ENCODE measurements at regions not wholly inside any gene's neighbourhood (a gene's known extent, or its start where the extent isn't known, plus 50 kb on each side); places are given as distances from the start of the nearest gene placed in this dataset.

DNA sequence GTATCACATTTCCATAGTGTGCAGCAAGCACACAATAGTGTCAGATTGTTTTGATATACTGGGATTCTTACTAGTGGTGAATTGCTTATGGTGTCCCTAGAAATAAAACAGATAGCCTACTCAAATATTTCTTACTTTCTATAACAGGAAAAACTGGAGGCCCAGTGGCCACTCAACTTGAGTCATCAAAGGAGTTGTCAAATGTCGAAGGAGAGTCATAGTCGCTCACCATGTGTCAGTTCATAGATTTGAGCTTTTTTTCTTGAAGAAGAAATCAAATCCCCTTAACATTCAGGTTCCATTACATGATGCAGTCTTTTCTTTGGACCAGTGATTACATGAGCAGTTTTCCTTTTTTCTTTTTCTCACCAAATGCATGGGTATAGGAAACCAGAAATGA is 1271.0 kb downstream of the RAPGEF2 start:
- 96 to 98% methylated on average over 2 of the region's 2 CpGs for WGBS, 2 donors
- DNase-seq = no peak
- Histone ChIP-seq H3K4me3 (no peak overlapping the region), H3K36me3 (no peaks in the 10 kb centered on the region), H3K4me1 (no peaks in the 10 kb centered on the region), H3K27me3 (no peaks in the 10 kb centered on the region), H3K9me3 (no peaks in the 10 kb centered on the region), H3K27ac (no peak overlapping the region)
- intact Hi-C loops (cut with DNase I) = no loop called here
- TF ChIP-seq POLR2A (IDR thresholded peaks at IDR 0.05) = no peak
- TF ChIP-seq EP300 (IDR thresholded peaks at IDR 0.05) = no peak
- TF ChIP-seq, protein P1, sequence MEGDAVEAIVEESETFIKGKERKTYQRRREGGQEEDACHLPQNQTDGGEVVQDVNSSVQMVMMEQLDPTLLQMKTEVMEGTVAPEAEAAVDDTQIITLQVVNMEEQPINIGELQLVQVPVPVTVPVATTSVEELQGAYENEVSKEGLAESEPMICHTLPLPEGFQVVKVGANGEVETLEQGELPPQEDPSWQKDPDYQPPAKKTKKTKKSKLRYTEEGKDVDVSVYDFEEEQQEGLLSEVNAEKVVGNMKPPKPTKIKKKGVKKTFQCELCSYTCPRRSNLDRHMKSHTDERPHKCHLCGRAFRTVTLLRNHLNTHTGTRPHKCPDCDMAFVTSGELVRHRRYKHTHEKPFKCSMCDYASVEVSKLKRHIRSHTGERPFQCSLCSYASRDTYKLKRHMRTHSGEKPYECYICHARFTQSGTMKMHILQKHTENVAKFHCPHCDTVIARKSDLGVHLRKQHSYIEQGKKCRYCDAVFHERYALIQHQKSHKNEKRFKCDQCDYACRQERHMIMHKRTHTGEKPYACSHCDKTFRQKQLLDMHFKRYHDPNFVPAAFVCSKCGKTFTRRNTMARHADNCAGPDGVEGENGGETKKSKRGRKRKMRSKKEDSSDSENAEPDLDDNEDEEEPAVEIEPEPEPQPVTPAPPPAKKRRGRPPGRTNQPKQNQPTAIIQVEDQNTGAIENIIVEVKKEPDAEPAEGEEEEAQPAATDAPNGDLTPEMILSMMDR (IDR thresholded peaks at IDR 0.05) = no peak
- TF ChIP-seq POLR2AphosphoS5 (IDR thresholded peaks at IDR 0.05) = no peak

DNA sequence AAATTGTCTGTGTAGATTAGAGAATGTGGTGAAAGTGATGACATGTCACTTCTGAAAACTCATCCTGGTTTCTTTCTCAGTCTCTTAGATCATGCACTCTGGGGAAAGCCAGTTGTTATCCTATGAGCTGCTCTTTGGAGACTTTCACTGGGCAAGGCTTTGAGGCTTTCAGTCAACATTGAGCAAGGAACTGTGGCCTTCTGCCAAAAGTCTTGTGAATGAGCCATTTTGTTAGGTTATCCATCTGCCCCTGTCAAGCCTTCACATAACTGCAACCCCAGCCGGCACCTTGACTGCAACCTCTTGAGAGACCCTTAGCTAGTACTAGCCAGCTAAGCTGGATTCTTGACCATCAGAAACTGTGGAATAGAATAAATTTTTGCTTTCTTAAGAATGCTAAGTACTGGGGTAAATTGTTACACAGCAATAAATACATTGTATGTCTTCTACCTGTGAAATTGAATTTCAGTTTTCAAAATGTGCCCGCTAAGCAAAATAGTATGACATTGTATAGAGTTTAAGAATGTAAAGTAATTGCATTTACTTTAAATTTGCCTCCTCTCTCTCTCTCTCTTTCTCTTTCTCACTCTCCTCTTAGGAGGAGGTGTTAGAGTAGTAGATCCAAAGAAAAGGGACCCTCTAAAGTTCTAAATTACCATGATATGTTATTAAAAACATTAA is 1273.0 kb downstream of the RAPGEF2 start:
- 78 to 86% methylated on average over 2 of the region's 2 CpGs for WGBS, 2 donors

DNA sequence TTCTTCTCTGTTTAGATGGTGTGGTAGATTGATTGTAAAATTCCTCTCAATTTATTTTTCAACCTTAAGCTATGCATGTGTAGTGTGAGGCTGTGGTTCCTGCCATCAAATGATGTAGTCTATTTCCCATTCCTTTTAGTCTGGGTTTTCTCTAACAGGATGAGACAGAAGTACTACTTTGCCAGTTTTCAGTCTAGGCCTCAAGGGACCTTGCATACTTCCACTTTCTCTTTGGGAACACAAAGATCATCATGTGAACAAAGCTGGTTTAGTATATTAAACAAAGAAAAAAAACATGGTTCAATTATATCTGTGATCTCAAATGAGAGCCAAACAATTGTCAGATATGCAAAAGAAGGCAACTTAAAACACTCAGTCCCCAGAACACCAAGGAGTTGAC is 1284.0 kb downstream of the RAPGEF2 start:
- no peaks in the 10 kb centered on the region for H3K9me3 ChIP-seq
- DNase-seq = no peak
- peaks cover 0 to 2% (median 0%) of the 10 kb centered on the region in 4 donors for H3K4me1 ChIP-seq
- no peak overlapping the region for H3K4me3 ChIP-seq
- no peaks in the 10 kb centered on the region for H3K27me3 ChIP-seq
- H3K27ac ChIP-seq = no peak overlapping the region
- no peak for TF ChIP-seq POLR2A (IDR thresholded peaks at IDR 0.05)
- no peak for TF ChIP-seq EP300 (IDR thresholded peaks at IDR 0.05)
- no peak for TF ChIP-seq POLR2AphosphoS5 (IDR thresholded peaks at IDR 0.05)
- TF ChIP-seq, protein P1 (IDR thresholded peaks at IDR 0.05) = no peak
- no peaks in the 10 kb centered on the region for H3K36me3 ChIP-seq
- intact Hi-C loops (cut with DNase I) = no loop called here

More for the DNA sequence above, 1273.0 kb downstream of the RAPGEF2 start:
- no peak for DNase-seq
- Histone ChIP-seq H3K27me3 (no peaks in the 10 kb centered on the region), H3K4me1 (no peaks in the 10 kb centered on the region), H3K27ac (no peak overlapping the region), H3K9me3 (no peaks in the 10 kb centered on the region), H3K36me3 (no peaks in the 10 kb centered on the region), H3K4me3 (no peak overlapping the region)
- TF ChIP-seq, protein P1 (IDR thresholded peaks at IDR 0.05) = no peak
- TF ChIP-seq POLR2AphosphoS5 (IDR thresholded peaks at IDR 0.05) = no peak
- no peak for TF ChIP-seq EP300 (IDR thresholded peaks at IDR 0.05)
- TF ChIP-seq POLR2A (IDR thresholded peaks at IDR 0.05) = no peak
- intact Hi-C loops (cut with DNase I) = no loop called here

DNA sequence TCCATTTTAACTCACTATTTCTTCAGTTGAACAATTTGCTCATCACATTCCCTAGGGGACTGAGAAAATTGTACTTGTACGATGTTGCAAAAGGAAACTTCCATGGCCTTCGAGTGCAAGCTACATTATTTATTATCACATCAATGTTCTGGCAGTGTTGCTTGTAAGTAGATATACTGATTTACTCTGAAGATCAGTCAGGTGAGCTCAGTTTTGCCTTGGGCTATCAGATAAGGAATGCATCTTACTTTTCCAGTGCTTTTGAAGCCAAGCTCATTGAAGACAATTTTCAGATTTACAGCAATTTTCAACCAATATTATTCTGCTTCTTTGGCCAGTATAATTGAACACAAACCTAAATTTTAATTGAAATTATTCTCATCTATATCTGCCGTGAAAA is 1296.9 kb downstream of the RAPGEF2 start:
- WGBS, 2 donors = 87 to 88% methylated on average over 3 of the region's 3 CpGs
- DNase-seq = no peak
- no peaks in the 10 kb centered on the region for H3K36me3 ChIP-seq
- H3K9me3 ChIP-seq = no peaks in the 10 kb centered on the region
- H3K27ac ChIP-seq = no peak overlapping the region
- no peak for TF ChIP-seq EP300 (IDR thresholded peaks at IDR 0.05)
- no peak for TF ChIP-seq POLR2A (IDR thresholded peaks at IDR 0.05)
- TF ChIP-seq, protein P1 (IDR thresholded peaks at IDR 0.05) = no peak
- no peak for TF ChIP-seq POLR2AphosphoS5 (IDR thresholded peaks at IDR 0.05)
- H3K4me3 ChIP-seq = no peak overlapping the region
- no peaks in the 10 kb centered on the region for H3K4me1 ChIP-seq
- H3K27me3 ChIP-seq = no peaks in the 10 kb centered on the region
- intact Hi-C loops (cut with DNase I) = no loop called here

DNA sequence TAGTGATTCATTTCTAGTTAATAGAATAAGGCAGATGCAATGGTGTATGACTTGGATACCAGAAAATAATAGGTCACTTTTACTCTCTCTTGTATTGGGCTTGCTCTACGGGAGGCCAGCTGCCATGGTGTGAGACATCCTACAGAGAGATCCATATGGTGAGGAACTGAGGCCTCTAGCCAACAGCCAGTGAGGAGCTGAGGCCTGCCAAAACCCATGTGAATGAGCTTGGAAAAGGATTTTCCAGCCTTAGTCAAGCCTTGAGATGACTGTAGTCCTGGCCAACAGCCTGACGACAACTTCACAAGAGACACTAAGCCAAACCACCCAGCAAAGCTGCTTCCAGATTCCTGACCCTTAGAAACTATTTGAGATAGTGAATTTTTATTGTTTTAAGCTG is 1300.2 kb downstream of the RAPGEF2 start:
- TF ChIP-seq, protein P1 (IDR thresholded peaks at IDR 0.05) = no peak
- TF ChIP-seq POLR2AphosphoS5 (IDR thresholded peaks at IDR 0.05) (no peak), EP300 (IDR thresholded peaks at IDR 0.05) (no peak), POLR2A (IDR thresholded peaks at IDR 0.05) (no peak)
- Histone ChIP-seq H3K27me3 (no peaks in the 10 kb centered on the region), H3K4me3 (no peak overlapping the region), H3K9me3 (no peaks in the 10 kb centered on the region), H3K27ac (no peak overlapping the region), H3K36me3 (no peaks in the 10 kb centered on the region), H3K4me1 (peaks cover 0 to 4% (median 0%) of the 10 kb centered on the region in 4 donors)
- DNase-seq = no peak
- WGBS, 2 donors = 75 to 88% methylated on average over 2 of the region's 2 CpGs
- intact Hi-C loops (cut with DNase I) = no loop called here

Data from sigmoid colon (tissue), 6 donors.